Calu3 (cell line): ENCODE measurements at regions not wholly inside any gene's neighbourhood (a gene's known extent, or its start where the extent isn't known, plus 50 kb on each side); places are given as distances from the start of the nearest gene placed in this dataset.

ENCODE experiments used
- BruUV-seq: library from RNA; stranded (reverse); fragments of 400-500 nt; replicated peaks from 2 replicates; lab custom pipeline; 2021; lab: Mats Ljungman, UMichigan
- CTCF ChIA-PET: fragments of 300-600 bp; sonication (Branson Sonifier 250); formaldehyde crosslinking; loops from one replicate; lab custom pipeline; 2022; ENCODE audit warnings: antibody characterized with exemption; lab: Charles Lee
- DNase-seq: peaks from one replicate; pipeline ENCODE4 v3.0.0; 2022
- H3K27ac Mint-ChIP-seq: one replicate; pipeline ENCODE4 v1.8.0; 2022; ENCODE audit warnings: mixed read lengths; ENCODE audit not compliant: unreplicated experiment
- H3K27me3 Mint-ChIP-seq: one replicate; pipeline ENCODE4 v1.8.0; 2022; ENCODE audit warnings: mixed read lengths; ENCODE audit not compliant: unreplicated experiment
- H3K36me3 Mint-ChIP-seq: one replicate; pipeline ENCODE4 v1.8.0; 2022; ENCODE audit warnings: mild to moderate bottlenecking, moderate library complexity, mixed read lengths; ENCODE audit not compliant: insufficient read depth, unreplicated experiment
- H3K4me1 Mint-ChIP-seq: one replicate; pipeline ENCODE4 v1.8.0; 2022; ENCODE audit warnings: mild to moderate bottlenecking, low read depth, mixed read lengths; ENCODE audit not compliant: unreplicated experiment
- H3K4me3 Mint-ChIP-seq: one replicate; pipeline ENCODE4 v1.8.0; 2022; ENCODE audit warnings: mild to moderate bottlenecking, low read depth, moderate library complexity, mixed read lengths; ENCODE audit not compliant: unreplicated experiment
- H3K9me3 Mint-ChIP-seq: one replicate; pipeline ENCODE4 v1.8.0; 2022; ENCODE audit warnings: low read depth, mixed read lengths; ENCODE audit not compliant: unreplicated experiment
- CTCF ChIP-seq: fragments of 200-600 bp; IDR thresholded peaks from one replicate; pipeline ENCODE4 v1.8.0; 2022; ENCODE audit warnings: antibody characterized with exemption; ENCODE audit not compliant: unreplicated experiment
- intact Hi-C: fragments of 100-400 bp; cut with micrococcal nuclease; formaldehyde crosslinking; loops from one replicate; pipeline ENCODE4 v1.10.0; 2022; ENCODE audit not compliant: unreplicated experiment

- H3K4me3 Mint-ChIP-seq, result no peak overlapping the region
- H3K27ac Mint-ChIP-seq, result no peak overlapping the region
- H3K36me3 Mint-ChIP-seq, result no peaks in the 10 kb centered on the region
- BruUV-seq, result no TSS peak
- TF ChIP-seq CTCF, result no peak
- no peaks in the 10 kb centered on the region for H3K4me1 Mint-ChIP-seq
- no peaks in the 10 kb centered on the region for H3K27me3 Mint-ChIP-seq
- no peaks in the 10 kb centered on the region for H3K9me3 Mint-ChIP-seq
- intact Hi-C loops, result no loop called here
- CTCF ChIA-PET, result no interaction called here
- no peak for DNase-seq
Measured at GRCh38 chr9:103104101-103104500, 109.0 kb downstream of the CYLC2 start.

- H3K27ac Mint-ChIP-seq, result no peak overlapping the region
- H3K4me3 Mint-ChIP-seq, result no peak overlapping the region
- H3K9me3 Mint-ChIP-seq, result peaks cover 2% of the 10 kb centered on the region
- BruUV-seq, result no TSS peak
- H3K36me3 Mint-ChIP-seq, result no peaks in the 10 kb centered on the region
- no peak for TF ChIP-seq CTCF
- intact Hi-C loops, result no loop called here
- DNase-seq, result no peak
- CTCF ChIA-PET, result no interaction called here
- no peaks in the 10 kb centered on the region for H3K4me1 Mint-ChIP-seq
- no peaks in the 10 kb centered on the region for H3K27me3 Mint-ChIP-seq
Measured at GRCh38 chr9:103116246-103116645, 121.1 kb downstream of the CYLC2 start.

- Mint-ChIP-seq H3K9me3 (peaks cover 3% of the 10 kb centered on the region), H3K36me3 (no peaks in the 10 kb centered on the region), H3K4me3 (no peak overlapping the region), H3K27ac (no peak overlapping the region), H3K27me3 (no peaks in the 10 kb centered on the region), H3K4me1 (no peaks in the 10 kb centered on the region)
- intact Hi-C loops, result no loop called here
- DNase-seq, result no peak
- no peak for TF ChIP-seq CTCF
- no TSS peak for BruUV-seq
- CTCF ChIA-PET, result no interaction called here
Measured at GRCh38 chr9:103126494-103126893, 131.4 kb downstream of the CYLC2 start.

GRCh38 chr9:103139891-103140290 lies 144.8 kb downstream of the CYLC2 start:
- Mint-ChIP-seq H3K9me3 (no peaks in the 10 kb centered on the region), H3K4me1 (no peaks in the 10 kb centered on the region), H3K36me3 (no peaks in the 10 kb centered on the region), H3K4me3 (no peak overlapping the region), H3K27me3 (no peaks in the 10 kb centered on the region), H3K27ac (no peak overlapping the region)
- BruUV-seq, result no TSS peak
- TF ChIP-seq CTCF, result no peak
- intact Hi-C loops, result no loop called here
- CTCF ChIA-PET, result no interaction called here
- DNase-seq, result no peak
